ENCODE measurements at regions not wholly inside any gene's neighbourhood (a gene's known extent, or its start where the extent isn't known, plus 50 kb on each side); places are given as distances from the start of the nearest gene placed in this dataset.

GRCh38 chr9:81480828-81481604, 208.3 kb downstream of the TLE1 start:
- TF ChIP-seq POLR2AphosphoS5 (IDR thresholded peaks at IDR 0.05; ENCODE audit: low read depth, low read length) (no peak), REST (IDR thresholded peaks at IDR 0.05; ENCODE audit: insufficient read depth in 1 of 2, low read depth in 2 of 2, low read length in 2 of 2) (no peak), SIN3A (IDR thresholded peaks at IDR 0.05; ENCODE audit: borderline replicate concordance, insufficient read depth, low read length) (no peak)
